SW480 (cell line): ENCODE measurements at regions not wholly inside any gene's neighbourhood (a gene's known extent, or its start where the extent isn't known, plus 50 kb on each side); places are given as distances from the start of the nearest gene placed in this dataset.
"Not testable (repeated sequence)": the region's sequence is repeated elsewhere in the genome, so short reads cannot be mapped to it uniquely, and the experiment has no call there.

Source experiments
- DNase-seq: peaks from one replicate; pipeline ENCODE4 v3.0.0-alpha.2; 2016; ENCODE audit warnings: low spot score

GRCh38 chr2:128598260-128598659 is 279.6 kb upstream of the HS6ST1 start:
- not testable (repeated sequence) for DNase-seq

- no peak for DNase-seq
Observed at GRCh38 chr2:128598862-128599441, 280.3 kb upstream of the HS6ST1 start.

- DNase-seq: no peak
Observed at GRCh38 chr2:128599700-128600099, 281.0 kb upstream of the HS6ST1 start.

- DNase-seq: no peak
Observed at GRCh38 chr2:128600581-128601297, 282.1 kb upstream of the HS6ST1 start.

GRCh38 chr2:128601298-128602037 is 282.8 kb upstream of the HS6ST1 start:
- DNase-seq: no peak

- no peak for DNase-seq
Observed at GRCh38 chr2:128602038-128602698, 283.5 kb upstream of the HS6ST1 start.

GRCh38 chr2:128602699-128603101 is 284.0 kb upstream of the HS6ST1 start:
- no peak for DNase-seq

- DNase-seq: no peak
Observed at GRCh38 chr2:128603411-128603924, 284.8 kb upstream of the HS6ST1 start.

- no peak for DNase-seq
Observed at GRCh38 chr2:128604045-128604444, 285.4 kb upstream of the HS6ST1 start.

- not testable (repeated sequence) for DNase-seq
Observed at GRCh38 chr2:128604581-128604980, 285.9 kb upstream of the HS6ST1 start.

- no peak for DNase-seq
Observed at GRCh38 chr2:128605421-128605820, 286.8 kb upstream of the HS6ST1 start.

- DNase-seq: no peak
Observed at GRCh38 chr2:128605931-128606330, 287.3 kb upstream of the HS6ST1 start.

- DNase-seq: no peak
Observed at GRCh38 chr2:128606837-128607236, 288.2 kb upstream of the HS6ST1 start.

- DNase-seq: no peak
Observed at GRCh38 chr2:128607440-128607839, 288.8 kb upstream of the HS6ST1 start.

- DNase-seq: no peak
Observed at GRCh38 chr2:128607911-128608506, 289.3 kb upstream of the HS6ST1 start.

GRCh38 chr2:128608921-128609880 is 290.5 kb upstream of the HS6ST1 start:
- no peak for DNase-seq

GRCh38 chr2:128610496-128610895 is 291.8 kb upstream of the HS6ST1 start:
- no peak for DNase-seq

- DNase-seq: no peak
Observed at GRCh38 chr2:128611421-128612320, 293.0 kb upstream of the HS6ST1 start.

- DNase-seq: no peak
Observed at GRCh38 chr2:128612628-128613027, 294.0 kb upstream of the HS6ST1 start.

- DNase-seq: no peak
Observed at GRCh38 chr2:128613351-128613750, 294.7 kb upstream of the HS6ST1 start.
